GM06990 (cell line): ENCODE measurements at regions not wholly inside any gene's neighbourhood (a gene's known extent, or its start where the extent isn't known, plus 50 kb on each side); places are given as distances from the start of the nearest gene placed in this dataset.

Experiments
- DNase-seq: peaks from one replicate; pipeline ENCODE4 v3.0.0-alpha.2; 2011; ENCODE audit not compliant: insufficient read length; ENCODE audit errors: extremely low read depth
- H3K27me3 ChIP-seq: replicated peaks from 2 replicates; pipeline ENCODE4 v1.6.0; 2011; ENCODE audit warnings: low read length; ENCODE audit not compliant: control insufficient read depth, insufficient read depth
- H3K36me3 ChIP-seq: 2 replicates; pipeline ENCODE4 v1.5.1; 2011; ENCODE audit warnings: low read length; ENCODE audit not compliant: control insufficient read depth, insufficient read depth
- H3K4me3 ChIP-seq: replicated peaks from 2 replicates; pipeline ENCODE4 v1.5.1; 2011; ENCODE audit warnings: low read depth, mild to moderate bottlenecking, control low read depth, low read length
- CTCF ChIP-seq: IDR thresholded peaks from 2 replicates; pipeline ENCODE4 v1.5.1; 2011; ENCODE audit warnings: low read length, control low read depth, mild to moderate bottlenecking, inconsistent platforms; ENCODE audit not compliant: insufficient read depth, poor library complexity, severe bottlenecking

DNA sequence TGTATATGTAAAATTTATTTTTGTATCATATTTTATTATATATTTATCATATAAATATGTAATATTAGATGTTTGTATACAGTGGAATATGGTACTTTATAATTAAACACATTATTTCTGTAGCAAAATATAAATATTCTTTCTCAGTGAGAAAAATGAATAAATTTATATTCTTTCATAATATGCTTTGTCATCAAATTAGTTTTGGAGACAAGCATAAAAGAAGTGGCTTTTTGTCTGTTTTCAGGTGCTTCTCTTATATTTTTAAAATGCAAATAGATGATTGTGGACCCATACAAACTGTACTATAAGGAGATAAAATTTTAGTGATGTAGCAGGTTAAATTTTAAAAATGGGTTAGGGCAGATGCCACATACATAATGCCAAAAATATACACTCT, 222.4 kb upstream of the CNTN5 start:
- Histone ChIP-seq H3K36me3 (no peaks in the 10 kb centered on the region), H3K27me3 (no peaks in the 10 kb centered on the region), H3K4me3 (no peak overlapping the region)
- no peak for DNase-seq
- TF ChIP-seq CTCF: no peak

GRCh38 chr11:98800696-98801095, 220.1 kb upstream of the CNTN5 start:
- TF ChIP-seq CTCF: no peak
- Histone ChIP-seq H3K27me3 (no peaks in the 10 kb centered on the region), H3K36me3 (no peaks in the 10 kb centered on the region), H3K4me3 (no peak overlapping the region)
- DNase-seq: no peak

DNA sequence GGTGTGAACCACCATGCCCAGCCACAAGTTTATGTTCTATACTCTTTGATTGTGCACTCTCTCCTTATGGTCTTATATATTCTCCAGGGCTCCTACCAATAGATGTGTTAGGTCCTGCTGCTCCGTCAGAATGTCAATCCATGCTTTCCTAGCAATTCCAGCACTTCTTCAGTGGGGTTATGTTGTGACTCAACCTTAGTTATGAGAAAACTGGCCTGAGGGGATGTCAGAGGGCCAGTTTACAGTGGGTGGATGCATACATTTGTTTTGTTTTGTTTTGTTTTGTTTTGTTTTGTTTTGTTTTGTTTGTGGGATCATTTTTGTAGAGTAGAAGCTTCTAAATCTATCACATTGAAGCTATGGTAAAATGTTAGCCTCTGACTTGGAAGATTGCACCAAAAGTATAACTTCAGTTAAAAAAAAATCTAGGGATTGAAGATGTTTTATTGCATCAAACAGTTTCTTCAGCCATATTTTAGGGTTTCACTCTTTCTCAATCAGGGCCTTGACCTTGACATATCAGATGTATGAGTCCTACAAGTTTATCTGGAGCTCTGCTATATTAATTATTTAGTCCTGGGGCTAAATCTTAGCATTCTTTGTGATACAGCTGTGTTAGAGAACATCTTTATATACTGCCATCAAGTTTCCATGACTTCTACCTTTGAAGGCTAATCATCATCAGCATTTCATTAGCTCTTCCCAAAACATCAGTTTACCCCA, 191.6 kb upstream of the CNTN5 start:
- no peaks in the 10 kb centered on the region for H3K27me3 ChIP-seq
- TF ChIP-seq CTCF: no peak
- no peak for DNase-seq
- no peak overlapping the region for H3K4me3 ChIP-seq
- H3K36me3 ChIP-seq: no peaks in the 10 kb centered on the region

GRCh38 chr11:98829971-98830370, 190.8 kb upstream of the CNTN5 start:
- no peak overlapping the region for H3K4me3 ChIP-seq
- no peaks in the 10 kb centered on the region for H3K36me3 ChIP-seq
- no peak for DNase-seq
- no peaks in the 10 kb centered on the region for H3K27me3 ChIP-seq
- TF ChIP-seq CTCF: no peak

GRCh38 chr11:98834776-98835175, 186.0 kb upstream of the CNTN5 start:
- DNase-seq: no peak
- Histone ChIP-seq H3K36me3 (no peaks in the 10 kb centered on the region), H3K4me3 (no peak overlapping the region), H3K27me3 (no peaks in the 10 kb centered on the region)
- TF ChIP-seq CTCF: no peak

GRCh38 chr11:98835335-98835734, 185.4 kb upstream of the CNTN5 start:
- no peak overlapping the region for H3K4me3 ChIP-seq
- no peak for TF ChIP-seq CTCF
- no peaks in the 10 kb centered on the region for H3K27me3 ChIP-seq
- no peaks in the 10 kb centered on the region for H3K36me3 ChIP-seq
- DNase-seq: no peak
